ENCODE measurements at regions not wholly inside any gene's neighbourhood (a gene's known extent, or its start where the extent isn't known, plus 50 kb on each side); places are given as distances from the start of the nearest gene placed in this dataset.

GRCh38 chr12:77334806-77335205, 269.4 kb upstream of the E2F7 start:
- WGBS, 2 donors, result 86 to 94% methylated on average over 2 of the region's 2 CpGs
- H3K27me3 ChIP-seq, result no peaks in the 10 kb centered on the region
- no peaks in the 10 kb centered on the region for H3K9me3 ChIP-seq
- DNase-seq, result no peak
- no peak for ATAC-seq (ENCODE audit: low FRiP score in 2 of 2)
- H3K36me3 ChIP-seq, result no peaks in the 10 kb centered on the region
- TF ChIP-seq CTCF (IDR thresholded peaks at IDR 0.05), result no peak
- TF ChIP-seq EP300 (IDR thresholded peaks at IDR 0.05), result no peak
- TF ChIP-seq POLR2A (IDR thresholded peaks at IDR 0.05), result no peak
- TF ChIP-seq POLR2AphosphoS5 (IDR thresholded peaks at IDR 0.05), result no peak
- H3K4me3 ChIP-seq, result no peak overlapping the region
- no peak overlapping the region for H3K27ac ChIP-seq
- no peaks in the 10 kb centered on the region for H3K4me1 ChIP-seq

GRCh38 chr12:77328326-77328725, 263.0 kb upstream of the E2F7 start:
- 77 to 86% methylated on average over 7 of the region's 7 CpGs for WGBS, 2 donors
- ATAC-seq (ENCODE audit: low FRiP score in 2 of 2) (no peak), DNase-seq (no peak)
- Histone ChIP-seq H3K9me3 (no peaks in the 10 kb centered on the region), H3K36me3 (no peaks in the 10 kb centered on the region), H3K4me3 (no peak overlapping the region), H3K4me1 (peaks cover 6 to 19% (median 9%) of the 10 kb centered on the region in 4 donors), H3K27me3 (no peaks in the 10 kb centered on the region), H3K27ac (no peak overlapping the region)
- no peak for TF ChIP-seq EP300 (IDR thresholded peaks at IDR 0.05)
- TF ChIP-seq POLR2AphosphoS5 (IDR thresholded peaks at IDR 0.05), result no peak
- no peak for TF ChIP-seq POLR2A (IDR thresholded peaks at IDR 0.05)
- TF ChIP-seq CTCF (IDR thresholded peaks at IDR 0.05), result no peak

DNA sequence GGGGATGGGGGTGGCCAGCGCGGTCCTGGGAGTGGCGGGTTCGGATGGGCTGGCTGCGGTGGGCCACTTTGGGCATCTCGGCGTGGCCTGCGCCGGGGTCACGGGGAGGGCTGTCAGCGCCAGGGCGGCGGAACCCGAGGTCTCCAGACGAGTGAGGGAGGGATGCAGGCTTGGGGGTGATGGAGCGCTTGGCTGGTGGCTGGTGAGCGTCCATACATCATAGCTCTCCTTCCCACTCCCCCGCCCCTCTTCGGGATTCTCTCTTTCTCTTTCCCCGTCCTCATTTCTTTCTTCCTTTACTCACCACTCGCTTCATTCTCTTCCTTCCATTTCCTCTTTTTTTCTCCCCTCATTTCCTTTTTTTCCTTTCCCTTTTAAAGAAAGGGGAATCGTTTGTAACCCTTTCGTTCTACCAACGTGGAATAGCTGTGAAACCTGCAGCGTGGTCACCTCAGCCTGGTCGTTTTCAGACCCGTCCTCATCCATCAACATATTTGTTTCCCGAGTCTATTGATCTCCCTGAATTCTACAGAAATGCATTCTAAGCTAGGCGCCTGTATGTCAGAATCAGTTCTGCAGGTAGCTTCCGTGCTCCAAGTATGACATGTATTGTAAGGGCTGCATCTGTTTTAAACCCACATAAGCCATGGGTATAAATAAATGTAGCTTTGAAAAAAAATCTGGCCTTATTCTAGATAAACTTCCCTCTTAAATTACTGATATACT, 260.3 kb upstream of the E2F7 start:
- DNase-seq (peak in 1 of 2 donors; percentile 68), ATAC-seq (ENCODE audit: low FRiP score in 2 of 2) (peak in 1 of 2 donors; percentile 60)
- Histone ChIP-seq H3K4me3 (peak overlapping the region; percentile 44 to 67 (median 53)), H3K36me3 (no peaks in the 10 kb centered on the region), H3K27me3 (no peaks in the 10 kb centered on the region), H3K9me3 (no peaks in the 10 kb centered on the region), H3K27ac (no peak overlapping the region), H3K4me1 (peaks cover 6 to 19% (median 9%) of the 10 kb centered on the region in 4 donors)
- TF ChIP-seq EP300 (IDR thresholded peaks at IDR 0.05), result no peak
- TF ChIP-seq CTCF (IDR thresholded peaks at IDR 0.05), result no peak
- no peak for TF ChIP-seq POLR2AphosphoS5 (IDR thresholded peaks at IDR 0.05)
- no peak for TF ChIP-seq POLR2A (IDR thresholded peaks at IDR 0.05)
- 9% methylated on average over 21 to 27 of the region's 30 CpGs for WGBS, 2 donors

GRCh38 chr12:77324763-77325468, 259.5 kb upstream of the E2F7 start:
- no peaks in the 10 kb centered on the region for H3K27me3 ChIP-seq
- H3K4me3 ChIP-seq, result peak overlapping the region; percentile 44 to 67 (median 53)
- peak overlapping the region in 1 of 4 donors; percentile 24 for H3K27ac ChIP-seq
- peak in 5 of 6 experiments; percentile 16 to 51 (median 36) for TF ChIP-seq CTCF (IDR thresholded peaks at IDR 0.05)
- TF ChIP-seq POLR2AphosphoS5 (IDR thresholded peaks at IDR 0.05), result no peak
- H3K9me3 ChIP-seq, result no peaks in the 10 kb centered on the region
- 0% methylated on average over 22 to 52 of the region's 64 CpGs for WGBS, 2 donors
- H3K4me1 ChIP-seq, result peaks cover 6 to 19% (median 9%) of the 10 kb centered on the region in 4 donors
- H3K36me3 ChIP-seq, result no peaks in the 10 kb centered on the region
- DNase-seq, result peak; percentile 53 to 93
- peak; percentile 63 to 97 for ATAC-seq (ENCODE audit: low FRiP score in 2 of 2)
